Nucleus accumbens (tissue), 56 donors: ENCODE measurements at regions not wholly inside any gene's neighbourhood (a gene's known extent, or its start where the extent isn't known, plus 50 kb on each side); places are given as distances from the start of the nearest gene placed in this dataset.
"Not testable (repeated sequence)": the region's sequence is repeated elsewhere in the genome, so short reads cannot be mapped to it uniquely, and the experiment has no call there.

Source experiments
- DNase-seq, 56 donors: peaks; one replicate each; lab custom pipeline; 2025; lab: John Stamatoyannopoulos, UW

GRCh38 chr16:79856581-79856980, 256.0 kb upstream of the MAF start:
- no peak for DNase-seq

DNA sequence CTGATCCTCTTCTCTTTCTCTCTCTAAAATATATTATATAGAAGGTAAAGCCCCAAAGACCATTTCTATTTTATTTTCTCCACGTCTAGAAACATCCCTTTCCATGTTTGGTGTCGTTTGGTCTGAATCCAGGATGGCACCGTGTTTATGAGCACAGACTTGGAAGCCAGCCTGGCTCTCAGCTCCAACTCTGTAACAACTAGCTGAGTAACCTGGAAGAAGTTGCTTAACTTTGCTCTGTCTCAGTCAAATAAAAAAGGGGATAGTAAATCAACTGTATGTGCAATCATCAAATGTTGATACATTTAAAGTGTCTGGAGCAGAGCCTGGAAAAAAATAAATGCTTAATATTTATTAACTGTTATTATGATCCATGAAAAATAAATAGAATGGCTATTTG, 249.8 kb upstream of the MAF start:
- DNase-seq, result no peak

DNA sequence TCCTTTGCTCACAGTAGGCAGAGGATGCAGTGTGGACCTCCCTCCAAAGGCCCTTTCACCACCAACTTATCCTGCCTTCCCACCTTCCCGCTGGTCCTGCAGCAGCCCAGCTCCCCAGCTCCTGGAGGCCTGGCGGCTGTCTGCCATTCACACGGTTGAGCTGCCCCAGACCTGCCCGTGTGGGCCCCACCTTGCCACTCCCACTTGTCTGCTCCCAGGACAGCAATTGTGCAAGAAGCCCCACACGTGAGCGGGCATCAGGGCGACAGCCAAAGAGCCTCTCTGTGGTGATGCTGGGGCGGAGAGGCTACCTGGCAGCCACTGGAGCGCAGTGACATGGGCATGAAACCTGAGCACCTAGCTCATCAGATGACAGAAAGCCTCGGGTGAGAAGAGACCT, 248.6 kb upstream of the MAF start:
- no peak for DNase-seq

- no peak for DNase-seq
Observed at GRCh38 chr16:79848719-79849118, 248.2 kb upstream of the MAF start.

DNA sequence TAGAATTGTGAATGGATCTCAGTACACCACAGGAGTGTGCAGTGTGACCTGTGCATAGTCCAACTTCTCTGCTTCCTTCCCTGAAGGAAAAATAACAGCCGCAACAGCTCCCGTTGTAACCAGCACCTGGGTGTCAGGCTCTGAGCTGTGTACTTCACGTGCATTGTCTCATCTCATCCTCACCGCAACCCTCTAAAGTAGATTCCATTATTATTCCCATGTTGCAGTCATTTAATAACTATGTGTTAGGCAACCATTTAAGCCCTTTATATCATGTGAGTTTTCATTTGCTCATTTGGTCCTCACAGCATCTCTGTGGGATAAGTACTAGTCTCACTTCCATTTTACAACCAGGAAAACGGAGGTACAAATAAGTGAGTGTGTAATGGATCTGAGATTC, 247.0 kb upstream of the MAF start:
- no peak for DNase-seq

DNA sequence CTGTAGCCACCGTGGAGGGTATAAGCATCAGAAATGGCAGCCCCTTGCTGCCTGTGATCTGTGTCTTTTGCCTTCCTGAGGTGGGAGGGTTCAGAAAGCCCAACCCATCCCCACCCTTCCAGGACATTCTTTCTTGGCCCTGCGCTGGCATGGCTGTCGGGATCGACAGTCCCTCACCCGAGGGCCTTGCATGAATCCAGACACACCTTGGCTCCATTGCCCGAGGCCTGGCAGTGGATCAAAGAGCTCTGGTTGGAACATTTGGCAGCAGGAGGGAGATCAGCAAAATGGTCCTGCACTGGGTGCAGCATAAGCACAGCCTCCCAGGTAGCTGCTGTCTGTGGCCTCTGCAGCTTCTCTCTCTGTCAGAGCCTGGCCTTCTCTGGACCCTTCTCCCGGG, 246.6 kb upstream of the MAF start:
- no peak for DNase-seq

DNA sequence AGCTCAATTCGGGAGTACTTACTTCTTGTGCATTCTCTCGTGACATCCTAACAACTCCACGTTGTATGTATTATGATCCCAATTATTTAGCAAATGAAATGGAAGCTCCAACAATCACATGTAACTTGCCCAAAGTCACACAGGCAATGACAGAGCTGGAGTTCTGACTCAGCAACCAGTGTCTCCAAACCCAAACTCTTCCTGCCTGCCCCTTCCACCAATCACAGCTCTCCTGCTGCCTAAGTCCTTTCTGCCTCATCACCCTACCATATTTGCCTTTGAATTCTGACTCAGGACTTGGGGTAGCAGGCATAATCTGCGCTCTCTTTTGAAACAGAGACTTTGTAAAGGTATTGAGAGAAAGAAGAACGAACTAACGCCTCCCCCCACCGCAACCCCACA, 245.2 kb upstream of the MAF start:
- DNase-seq, result no peak

GRCh38 chr16:79845033-79845733, 244.6 kb upstream of the MAF start:
- DNase-seq, result no peak

DNA sequence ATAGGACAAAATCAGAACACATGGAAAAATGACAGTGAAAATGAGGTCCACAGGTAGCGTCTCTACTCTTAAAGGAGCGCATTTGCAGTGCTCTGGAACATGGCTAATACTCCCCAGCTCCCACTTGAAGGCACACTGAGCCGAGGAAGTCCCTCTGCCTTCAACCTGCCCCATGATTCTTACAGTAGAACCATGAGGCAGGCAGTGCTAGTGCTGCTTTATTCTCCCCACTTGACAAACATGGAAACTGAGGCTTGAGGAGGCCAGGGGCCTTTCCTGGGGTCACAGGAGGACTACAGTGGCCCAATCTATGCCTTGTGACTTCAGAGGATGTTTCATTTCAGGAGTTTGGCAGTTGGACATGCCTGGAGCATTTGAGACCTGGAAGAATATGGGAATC, 244.1 kb upstream of the MAF start:
- no peak for DNase-seq

- DNase-seq, result no peak
Observed at GRCh38 chr16:79843631-79844043, 243.1 kb upstream of the MAF start.

GRCh38 chr16:79843145-79843544, 242.6 kb upstream of the MAF start:
- no peak for DNase-seq

DNA sequence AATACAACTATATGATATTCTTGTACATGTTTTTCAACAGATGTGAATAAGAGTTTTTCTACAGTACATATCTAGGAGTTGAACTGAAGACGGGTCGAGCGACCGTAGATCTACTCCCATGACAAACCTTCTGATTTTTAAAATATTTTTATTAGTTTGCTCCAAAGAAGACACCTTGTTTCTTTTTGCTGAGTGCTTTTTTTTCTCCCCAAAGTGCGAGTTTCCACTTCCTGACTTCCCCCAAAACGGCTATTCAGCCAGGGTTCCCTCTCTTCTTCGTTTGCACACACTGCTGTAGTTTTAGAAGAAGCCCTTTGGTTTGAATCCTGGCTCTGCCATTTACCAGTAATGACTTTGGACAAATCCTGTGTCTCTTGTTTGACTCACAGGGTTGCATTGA, 241.7 kb upstream of the MAF start:
- no peak for DNase-seq

DNA sequence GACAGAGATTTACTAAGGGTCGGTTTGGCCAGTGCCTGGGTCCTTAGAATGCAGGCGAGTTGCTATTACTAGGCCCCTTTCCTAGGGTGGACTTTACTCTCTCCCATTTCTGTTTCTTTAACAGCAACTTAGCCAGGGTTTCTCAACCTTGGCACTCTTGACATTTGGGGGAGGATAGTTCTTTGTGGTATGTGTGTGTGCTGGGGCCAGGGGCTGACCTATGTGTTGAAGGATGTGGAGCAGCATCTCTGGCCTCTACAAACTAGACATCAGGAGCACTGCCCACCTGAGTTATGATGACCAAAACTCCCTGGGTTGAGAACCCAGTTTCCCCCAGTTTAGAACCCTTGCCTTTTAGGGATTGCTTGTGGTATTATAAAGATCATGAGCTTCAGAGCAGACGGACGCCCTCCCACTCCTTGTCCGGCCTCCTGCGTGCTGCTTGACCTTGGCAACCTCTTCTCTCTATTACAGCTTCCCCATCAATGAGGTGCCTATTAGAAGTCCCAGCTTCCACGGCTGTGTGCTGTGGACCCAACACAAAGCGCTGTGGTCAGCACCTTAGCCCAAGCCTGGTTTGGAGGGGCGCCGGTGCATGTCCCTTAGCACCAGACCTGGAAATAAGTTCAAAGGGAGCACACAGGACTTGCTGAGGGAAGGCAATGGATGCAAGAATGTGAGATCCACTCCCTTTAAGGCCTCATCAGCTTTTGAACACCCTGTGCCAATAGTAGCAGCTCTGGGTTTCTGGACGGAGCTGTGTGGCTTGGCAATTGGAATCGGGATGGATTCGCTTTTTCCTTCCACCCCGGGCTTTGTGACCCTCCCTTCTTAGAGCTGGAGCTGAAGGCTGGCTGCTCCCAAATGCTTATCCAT, 239.2 kb upstream of the MAF start:
- no peak for DNase-seq

DNA sequence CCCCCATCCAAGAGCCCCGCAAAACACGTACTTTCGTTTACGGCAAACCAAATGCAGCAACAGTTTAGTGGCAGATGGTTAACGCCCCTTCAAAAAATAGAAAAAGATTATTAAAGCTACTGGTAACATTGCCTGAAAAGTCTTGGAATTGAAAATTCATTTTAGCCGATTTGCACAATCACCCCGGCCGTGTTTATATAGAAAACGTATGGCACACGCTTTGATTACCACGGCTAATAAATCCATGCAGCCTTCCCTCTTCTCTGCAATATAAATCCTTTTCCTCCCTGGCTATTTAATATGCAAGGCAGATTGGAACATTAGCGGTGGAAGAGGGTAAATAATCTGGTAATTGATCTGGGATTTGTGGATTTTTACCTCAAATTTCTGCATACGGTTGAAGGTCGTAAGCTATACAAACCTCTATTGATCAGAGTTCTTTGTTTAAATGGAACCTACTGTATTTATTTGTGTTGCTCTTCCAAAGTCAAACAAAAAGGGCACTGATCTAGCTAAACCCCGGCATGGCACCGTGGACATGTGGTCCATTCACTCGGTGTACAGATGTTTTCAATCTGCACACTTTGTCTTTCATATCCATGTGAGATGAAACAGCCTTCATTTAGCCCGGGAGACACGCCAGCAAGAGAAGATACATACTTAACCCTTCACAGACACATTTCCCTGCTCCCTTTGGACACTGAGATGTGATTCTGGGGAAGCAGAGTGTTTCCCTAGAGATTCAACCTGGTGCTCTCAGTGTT, 238.1 kb upstream of the MAF start:
- peak in 1 of 56 donors; percentile 10 for DNase-seq

DNA sequence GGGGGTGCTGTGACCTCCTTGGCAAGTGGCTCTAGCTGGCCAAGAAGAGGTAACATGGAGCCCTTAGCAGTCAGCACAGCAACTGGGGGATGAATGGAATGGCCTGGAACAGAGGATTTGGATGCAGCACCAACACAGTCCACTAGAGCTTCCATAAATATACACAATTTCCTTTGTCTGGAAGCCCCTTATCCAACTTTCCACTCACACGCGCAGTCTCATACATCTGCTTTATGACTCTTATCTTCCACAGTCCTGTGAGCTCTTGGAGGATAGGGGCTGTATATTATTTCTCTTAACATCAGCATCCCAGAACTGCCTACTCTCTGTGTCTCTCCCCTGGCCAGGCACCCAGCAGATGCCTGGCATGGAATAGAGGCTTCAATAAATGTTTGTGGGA, 235.6 kb upstream of the MAF start:
- DNase-seq, result no peak

DNA sequence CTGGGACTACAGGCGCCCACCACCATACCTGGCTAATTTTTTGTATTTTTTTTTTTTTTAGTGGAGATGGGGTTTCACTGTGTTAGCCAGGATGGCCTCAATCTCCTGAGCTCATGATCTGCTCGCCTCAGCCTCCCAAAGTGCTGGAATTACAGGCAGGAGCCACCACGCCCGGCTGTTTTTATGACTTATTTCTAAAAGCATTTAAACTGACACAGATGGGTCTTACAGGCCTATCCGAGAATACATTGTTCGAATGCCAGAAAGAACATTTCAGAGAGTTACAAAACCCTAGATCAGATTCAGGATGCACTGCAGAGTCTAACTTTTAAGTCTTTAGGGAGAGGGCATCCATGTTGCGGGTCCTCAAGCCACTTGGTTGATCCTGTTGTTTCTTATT, 234.7 kb upstream of the MAF start:
- DNase-seq, result no peak

- no peak for DNase-seq
Observed at GRCh38 chr16:79834720-79835119, 234.2 kb upstream of the MAF start.

GRCh38 chr16:79834003-79834402, 233.5 kb upstream of the MAF start:
- DNase-seq, result not testable (repeated sequence)

- DNase-seq, result no peak
Observed at GRCh38 chr16:79833559-79833958, 233.0 kb upstream of the MAF start.

- no peak for DNase-seq
Observed at GRCh38 chr16:79826732-79827475, 226.4 kb upstream of the MAF start.

GRCh38 chr16:79825002-79825401, 224.5 kb upstream of the MAF start:
- no peak for DNase-seq
